CD14-positive monocyte (primary cell): ENCODE measurements at regions not wholly inside any gene's neighbourhood (a gene's known extent, or its start where the extent isn't known, plus 50 kb on each side); places are given as distances from the start of the nearest gene placed in this dataset.
"Not testable (repeated sequence)": the region's sequence is repeated elsewhere in the genome, so short reads cannot be mapped to it uniquely, and the experiment has no call there.

Experiments used
- DNase-seq, 3 donors: peaks; one replicate each; pipeline ENCODE4 v3.0.0-alpha.2; 2011 to 2022
- H2AFZ ChIP-seq: 2 replicates; pipeline ENCODE4 v1.6.0; 2012; ENCODE audit warnings: mild to moderate bottlenecking, low read depth, low read length, inconsistent platforms; ENCODE audit not compliant: insufficient read depth, poor library complexity, severe bottlenecking
- H3K27ac ChIP-seq, 2 donors: 1 replicate in 1 of 2; 2 replicates in 1 of 2; pipeline ENCODE4 v1.5.1; 2012 to 2013; ENCODE audit warnings: low read length in 2 of 2, control low read depth in 1 of 2, inconsistent platforms in 1 of 2, low read depth in 1 of 2, mild to moderate bottlenecking in 1 of 2
- H3K27me3 ChIP-seq, 2 donors: one replicate each; pipeline versions ENCODE4 v1.6.0 to v1.6.1; 2011 to 2013; ENCODE audit warnings: low read length in 2 of 2; ENCODE audit not compliant: control insufficient read depth in 2 of 2, insufficient read depth in 2 of 2
- H3K36me3 ChIP-seq, 2 donors: replicated peaks in 1 of 2; 1 replicate in 1 of 2; 2 replicates in 1 of 2; pipeline versions ENCODE4 v1.5.1 to v1.6.1; 2012 to 2013; ENCODE audit warnings: low read length in 2 of 2, control low read depth in 1 of 2, inconsistent platforms in 1 of 2, mild to moderate bottlenecking in 1 of 2; ENCODE audit not compliant: insufficient read depth in 2 of 2, control insufficient read depth in 1 of 2
- H3K4me1 ChIP-seq, 2 donors: 1 replicate in 1 of 2; 2 replicates in 1 of 2; pipeline versions ENCODE4 v1.5.1 to v1.6.1; 2012 to 2013; ENCODE audit warnings: low read length in 2 of 2, control low read depth in 1 of 2, inconsistent platforms in 1 of 2, mild to moderate bottlenecking in 1 of 2, moderate library complexity in 1 of 2; ENCODE audit not compliant: insufficient read depth in 2 of 2, control insufficient read depth in 1 of 2
- H3K4me2 ChIP-seq: replicated peaks from 2 replicates; pipeline ENCODE3; 2012; ENCODE audit warnings: low read length, moderate library complexity, mild to moderate bottlenecking; ENCODE audit not compliant: poor library complexity, severe bottlenecking; ENCODE audit errors: extremely low read depth
- H3K4me3 ChIP-seq, 3 experiments: fragments of 200-600 bp in 1 of 3; sonication (generic) in 1 of 3; replicated peaks in 1 of 3; 1 replicate in 2 of 3; 2 replicates in 1 of 3; pipeline ENCODE4 v1.5.1; 2011 to 2013; ENCODE audit warnings: low read length in 3 of 3, mild to moderate bottlenecking in 3 of 3, control low read depth in 2 of 3, low read depth in 2 of 3, inconsistent platforms in 1 of 3, moderate library complexity in 1 of 3
- H3K79me2 ChIP-seq: 2 replicates; pipeline ENCODE4 v1.6.0; 2012; ENCODE audit warnings: mild to moderate bottlenecking, control low read depth, inconsistent platforms, low read length, moderate library complexity; ENCODE audit not compliant: insufficient read depth
- H3K9ac ChIP-seq: 2 replicates; pipeline ENCODE4 v1.6.0; 2017; ENCODE audit warnings: low read length, mild to moderate bottlenecking; ENCODE audit not compliant: insufficient read depth, poor library complexity, severe bottlenecking
- H3K9me3 ChIP-seq, 2 donors: replicated peaks in 1 of 2; 1 replicate in 1 of 2; 2 replicates in 1 of 2; pipeline versions ENCODE4 v1.5.1 to v1.6.1; 2012 to 2013; ENCODE audit warnings: low read length in 2 of 2, control low read depth in 1 of 2; ENCODE audit not compliant: control insufficient read depth in 1 of 2, insufficient read depth in 1 of 2
- H4K20me1 ChIP-seq: 2 replicates; pipeline ENCODE4 v1.6.0; 2012; ENCODE audit warnings: mild to moderate bottlenecking, low read length, control low read depth, moderate library complexity; ENCODE audit not compliant: insufficient read depth
- H3K27ac Mint-ChIP-seq, 7 donors: one replicate each; pipeline ENCODE4 v1.8.0; 2020; ENCODE audit warnings: mild to moderate bottlenecking in 7 of 7, mixed read lengths in 7 of 7, moderate library complexity in 6 of 7, inconsistent platforms in 2 of 7
- H3K27me3 Mint-ChIP-seq, 3 donors: one replicate each; pipeline ENCODE4 v1.8.0; 2021 to 2022; ENCODE audit warnings: low read depth in 3 of 3, mild to moderate bottlenecking in 3 of 3, mixed read lengths in 3 of 3, moderate library complexity in 3 of 3, inconsistent platforms in 1 of 3
- H3K36me3 Mint-ChIP-seq, 2 donors: one replicate each; pipeline ENCODE4 v1.8.0; 2020; ENCODE audit warnings: mixed read lengths in 2 of 2, inconsistent platforms in 1 of 2, mild to moderate bottlenecking in 1 of 2
- H3K4me1 Mint-ChIP-seq: one replicate; pipeline ENCODE4 v1.8.0; 2020; ENCODE audit warnings: mild to moderate bottlenecking, mixed read lengths
- H3K4me3 Mint-ChIP-seq, 2 donors: one replicate each; pipeline ENCODE4 v1.8.0; 2020; ENCODE audit warnings: mild to moderate bottlenecking in 2 of 2, mixed read lengths in 2 of 2, moderate library complexity in 1 of 2
- H3K9me3 Mint-ChIP-seq, 7 donors: one replicate each; pipeline ENCODE4 v1.8.0; 2020 to 2022; ENCODE audit warnings: mixed read lengths in 7 of 7, mild to moderate bottlenecking in 6 of 7, moderate library complexity in 6 of 7, inconsistent platforms in 2 of 7
- WGBS: methylation state at CpG from one replicate; pipeline ENCODE4 v1.1.5; 2013; ENCODE audit warnings: missing lambda C conversion rate; ENCODE audit not compliant: insufficient coverage; 5-methylcytosine and 5-hydroxymethylcytosine counted together
- intact Hi-C, 2 donors: fragments of 100-400 bp; cut with micrococcal nuclease; formaldehyde crosslinking; loops; one replicate each; pipeline versions ENCODE4 v1.15.0 to v1.15.1; 2023
- TF ChIP-seq, protein P1 (sequence below): fragments of 200-600 bp; IDR thresholded peaks from one replicate; pipeline ENCODE4 v1.8.0; 2022; ENCODE audit warnings: antibody characterized with exemption, mild to moderate bottlenecking

DNA sequence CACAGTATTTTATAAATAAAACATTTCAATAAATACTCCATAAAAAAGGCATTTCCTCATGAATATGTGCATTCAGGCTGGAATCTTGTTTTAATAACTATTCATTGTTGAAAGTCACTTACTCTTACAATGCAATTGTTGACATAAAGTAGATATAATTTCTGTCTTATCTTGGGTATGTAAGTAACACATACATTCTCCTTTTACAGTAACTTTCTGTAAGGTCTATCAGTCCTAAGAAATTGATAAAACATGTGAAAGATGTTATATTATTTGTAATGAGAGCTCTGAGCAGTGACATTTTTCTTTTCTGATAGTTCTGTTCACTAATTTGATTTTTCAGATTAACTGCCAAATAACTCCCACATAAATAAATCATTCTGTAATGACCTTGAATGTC, 1249.2 kb downstream of the STIM2 start:
- DNase-seq, result no peak
- Histone ChIP-seq H3K4me1 (no peaks in the 10 kb centered on the region), H3K4me2 (no peak overlapping the region), H2AFZ (no peak overlapping the region), H3K9ac (no peak overlapping the region), H3K27ac (no peak overlapping the region), H4K20me1 (no peaks in the 10 kb centered on the region), H3K4me3 (no peak overlapping the region), H3K79me2 (no peaks in the 10 kb centered on the region), H3K36me3 (no peaks in the 10 kb centered on the region), H3K27me3 (no peaks in the 10 kb centered on the region), H3K9me3 (peaks cover 0 to 22% of the 10 kb centered on the region in 2 donors)
- Mint-ChIP-seq H3K36me3 (no peaks in the 10 kb centered on the region), H3K4me1 (no peaks in the 10 kb centered on the region), H3K4me3 (no peak overlapping the region), H3K27me3 (no peaks in the 10 kb centered on the region), H3K27ac (no peak overlapping the region), H3K9me3 (peaks cover 0 to 9% (median 3%) of the 10 kb centered on the region in 7 donors)
- TF ChIP-seq, protein P1, sequence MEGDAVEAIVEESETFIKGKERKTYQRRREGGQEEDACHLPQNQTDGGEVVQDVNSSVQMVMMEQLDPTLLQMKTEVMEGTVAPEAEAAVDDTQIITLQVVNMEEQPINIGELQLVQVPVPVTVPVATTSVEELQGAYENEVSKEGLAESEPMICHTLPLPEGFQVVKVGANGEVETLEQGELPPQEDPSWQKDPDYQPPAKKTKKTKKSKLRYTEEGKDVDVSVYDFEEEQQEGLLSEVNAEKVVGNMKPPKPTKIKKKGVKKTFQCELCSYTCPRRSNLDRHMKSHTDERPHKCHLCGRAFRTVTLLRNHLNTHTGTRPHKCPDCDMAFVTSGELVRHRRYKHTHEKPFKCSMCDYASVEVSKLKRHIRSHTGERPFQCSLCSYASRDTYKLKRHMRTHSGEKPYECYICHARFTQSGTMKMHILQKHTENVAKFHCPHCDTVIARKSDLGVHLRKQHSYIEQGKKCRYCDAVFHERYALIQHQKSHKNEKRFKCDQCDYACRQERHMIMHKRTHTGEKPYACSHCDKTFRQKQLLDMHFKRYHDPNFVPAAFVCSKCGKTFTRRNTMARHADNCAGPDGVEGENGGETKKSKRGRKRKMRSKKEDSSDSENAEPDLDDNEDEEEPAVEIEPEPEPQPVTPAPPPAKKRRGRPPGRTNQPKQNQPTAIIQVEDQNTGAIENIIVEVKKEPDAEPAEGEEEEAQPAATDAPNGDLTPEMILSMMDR, result no peak
- intact Hi-C loops, result no loop called here

DNA sequence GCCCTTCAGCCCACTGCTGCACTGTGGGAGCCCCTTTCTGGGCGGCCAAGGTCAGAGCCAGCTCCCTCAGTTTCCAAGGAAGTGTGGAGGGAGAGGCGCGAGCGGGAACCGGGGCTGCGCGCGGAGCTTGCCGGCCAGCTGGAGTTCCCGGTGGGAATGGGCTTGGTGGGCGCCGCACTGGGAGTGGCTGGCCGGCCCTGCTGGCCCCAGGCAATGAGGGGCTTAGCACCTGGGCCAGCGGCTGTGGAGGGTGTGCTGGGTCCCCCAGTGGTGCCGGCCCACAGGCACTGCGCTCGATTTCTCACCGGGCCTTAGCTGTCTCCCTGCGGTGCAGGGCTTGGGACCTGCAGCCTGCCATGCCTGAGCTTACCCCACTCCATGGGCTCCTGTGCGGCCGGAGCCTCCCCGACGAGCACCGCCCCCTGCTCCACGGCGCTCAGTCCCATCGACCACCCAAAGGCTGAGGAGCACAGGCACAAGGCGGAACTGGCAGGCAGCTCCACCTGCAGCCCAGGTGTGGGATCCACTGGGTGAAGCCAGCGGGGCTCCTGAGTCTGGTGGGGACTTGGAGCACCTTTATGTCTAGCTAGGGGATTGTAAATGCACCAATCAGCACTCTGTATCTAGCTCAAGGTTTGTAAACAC, 1252.2 kb downstream of the STIM2 start:
- H3K4me1 Mint-ChIP-seq, H3K36me3 ChIP-seq: not testable (repeated sequence)

DNA sequence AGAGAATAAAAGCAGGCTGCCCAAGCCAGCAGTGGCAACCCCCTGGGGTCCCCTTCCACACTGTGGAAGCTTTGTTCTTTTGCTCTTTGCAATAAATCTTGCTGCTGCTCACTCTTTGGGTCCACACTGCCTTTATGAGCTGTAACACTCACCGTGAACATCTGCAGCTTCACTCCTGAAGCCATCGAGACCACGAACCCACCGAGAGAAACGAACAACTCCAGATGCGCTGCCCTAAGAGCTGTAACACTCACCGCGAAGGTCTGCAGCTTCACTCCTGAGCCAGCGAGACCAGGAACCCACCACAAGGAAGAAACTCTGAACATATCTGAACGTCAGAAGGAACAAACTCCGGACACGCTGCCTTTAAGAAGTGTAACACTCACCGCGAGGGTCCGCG, 1252.9 kb downstream of the STIM2 start:
- DNase-seq, H3K4me3 Mint-ChIP-seq, H2AFZ ChIP-seq, H3K27me3 ChIP-seq, H3K27ac ChIP-seq, H4K20me1 ChIP-seq, H3K4me1 ChIP-seq, H3K27ac Mint-ChIP-seq, H3K36me3 ChIP-seq, H3K9ac ChIP-seq, H3K4me3 ChIP-seq, H3K4me1 Mint-ChIP-seq, H3K4me2 ChIP-seq, H3K79me2 ChIP-seq, H3K36me3 Mint-ChIP-seq, intact Hi-C loops, H3K27me3 Mint-ChIP-seq: not testable (repeated sequence)
- H3K9me3 Mint-ChIP-seq, result peaks cover 2 to 21% (median 9%) of the 10 kb centered on the region in 7 donors
- peaks cover 0 to 35% of the 10 kb centered on the region in 2 donors for H3K9me3 ChIP-seq
- 72% methylated on average over 16 of the region's 16 CpGs for WGBS

More for the DNA sequence above, 1252.2 kb downstream of the STIM2 start:
- H3K27me3 ChIP-seq, DNase-seq, H4K20me1 ChIP-seq, H3K4me3 ChIP-seq, H3K27ac Mint-ChIP-seq, H3K79me2 ChIP-seq, H3K9ac ChIP-seq, H3K4me1 ChIP-seq, H3K27ac ChIP-seq, H3K4me2 ChIP-seq, H3K36me3 Mint-ChIP-seq, H3K4me3 Mint-ChIP-seq, intact Hi-C loops, H2AFZ ChIP-seq, H3K27me3 Mint-ChIP-seq: not testable (repeated sequence)
- 91% methylated on average over 20 of the region's 29 CpGs for WGBS
- peaks cover 0 to 35% of the 10 kb centered on the region in 2 donors for H3K9me3 ChIP-seq
- peaks cover 2 to 21% (median 9%) of the 10 kb centered on the region in 7 donors for H3K9me3 Mint-ChIP-seq

DNA sequence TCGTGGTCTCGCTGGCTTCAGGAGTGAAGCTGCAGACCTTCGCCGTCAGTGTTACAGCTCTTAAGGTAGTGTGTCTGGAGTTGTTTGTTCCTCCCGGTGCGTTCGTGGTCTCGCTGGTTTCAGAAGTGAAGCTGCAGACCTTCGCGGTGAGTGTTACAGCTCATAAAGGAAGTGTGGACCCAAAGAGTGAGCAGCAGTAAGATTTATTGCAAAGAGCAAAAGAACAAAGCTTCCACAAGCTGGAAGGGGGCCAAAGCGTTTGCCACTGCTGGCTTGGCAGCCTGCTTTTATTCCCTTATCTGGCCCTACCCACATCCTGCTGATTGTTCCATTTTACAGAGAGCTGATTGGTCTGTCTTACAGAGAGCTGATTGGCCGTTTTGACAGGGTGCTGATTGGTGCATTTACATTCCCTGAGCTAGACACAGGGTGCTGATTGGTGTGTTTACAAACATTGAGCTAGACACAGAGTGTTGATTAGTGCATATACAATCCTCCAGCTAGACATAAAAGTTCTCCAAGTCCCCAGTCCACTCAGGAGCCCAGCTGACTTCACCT, 1256.0 kb downstream of the STIM2 start:
- H3K36me3 Mint-ChIP-seq, H3K27me3 Mint-ChIP-seq, H3K36me3 ChIP-seq, H3K4me1 Mint-ChIP-seq, H2AFZ ChIP-seq, H4K20me1 ChIP-seq, H3K4me3 Mint-ChIP-seq, H3K27ac ChIP-seq, H3K4me3 ChIP-seq, H3K27ac Mint-ChIP-seq, intact Hi-C loops, H3K27me3 ChIP-seq, DNase-seq, H3K79me2 ChIP-seq, H3K9ac ChIP-seq, H3K4me1 ChIP-seq, H3K4me2 ChIP-seq: not testable (repeated sequence)
- H3K9me3 ChIP-seq, result peaks cover 0 to 38% of the 10 kb centered on the region in 2 donors
- H3K9me3 Mint-ChIP-seq, result peaks cover 2 to 21% (median 13%) of the 10 kb centered on the region in 7 donors
- 2% methylated on average over 8 of the region's 12 CpGs for WGBS
